Hypothalamus (tissue), 51 donors: ENCODE measurements at regions not wholly inside any gene's neighbourhood (a gene's known extent, or its start where the extent isn't known, plus 50 kb on each side); places are given as distances from the start of the nearest gene placed in this dataset.

Experiments used
- DNase-seq, 51 donors: peaks; one replicate each; lab custom pipeline; 2025; lab: John Stamatoyannopoulos, UW

DNA sequence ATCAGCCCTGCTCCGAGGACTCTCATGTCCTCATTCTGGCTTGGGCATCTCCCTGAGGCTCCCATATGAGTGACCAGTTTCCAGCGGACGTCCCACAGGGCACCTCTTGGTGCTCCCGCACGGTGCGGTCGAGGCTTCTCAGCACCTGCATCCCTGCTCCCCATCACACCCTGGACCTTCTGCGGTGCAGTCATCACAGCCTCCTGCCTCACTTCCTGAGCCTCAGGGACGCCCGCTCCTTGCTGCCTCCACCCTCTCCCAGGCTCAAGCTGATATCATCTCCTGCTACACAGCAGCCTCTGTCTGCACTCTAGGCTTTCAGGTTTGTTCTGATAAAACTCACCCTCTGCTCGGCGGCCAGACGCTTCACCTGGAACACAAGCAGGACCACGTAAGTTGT is 185.0 kb downstream of the TMEM18 start:
- no peak for DNase-seq

DNA sequence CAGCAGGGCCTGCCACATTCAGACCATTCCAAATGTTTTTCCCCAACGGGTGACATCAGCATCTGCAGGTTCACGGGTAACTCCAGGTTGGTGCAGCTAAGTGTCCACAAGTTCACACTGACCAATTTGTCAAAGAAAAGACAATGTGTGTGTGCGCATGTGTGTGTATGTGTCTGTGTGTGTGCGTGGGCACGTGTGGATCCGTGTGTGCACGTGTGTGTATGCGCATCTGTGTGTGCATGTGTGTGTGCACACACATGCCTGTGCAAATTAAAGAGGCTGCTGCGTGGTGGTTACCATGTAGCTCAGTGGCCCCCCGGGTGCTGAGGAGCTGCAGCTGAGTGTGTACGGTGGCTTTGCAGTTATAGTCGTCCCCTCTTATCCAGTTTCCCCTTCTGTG is 187.4 kb downstream of the TMEM18 start:
- DNase-seq, result no peak

DNA sequence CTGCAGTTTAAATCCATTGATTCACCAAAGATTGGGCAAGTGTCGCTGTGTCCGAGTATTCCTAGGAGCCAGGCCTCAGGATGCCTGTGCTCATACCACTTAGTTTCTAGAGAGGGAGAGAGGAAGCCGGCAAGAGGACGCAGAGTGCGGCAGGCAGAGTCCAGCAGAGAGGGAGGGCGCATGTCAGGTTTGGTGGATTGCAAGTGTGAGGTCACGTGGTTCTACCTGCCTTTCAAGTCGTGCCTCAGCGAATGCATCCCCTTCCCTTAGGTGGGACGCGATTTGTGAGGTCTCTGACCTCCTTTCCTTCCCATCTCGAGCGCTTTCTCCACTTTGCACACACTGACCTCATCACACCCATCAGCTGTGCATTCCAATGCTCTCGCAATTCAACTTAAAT is 188.1 kb downstream of the TMEM18 start:
- no peak for DNase-seq

DNA sequence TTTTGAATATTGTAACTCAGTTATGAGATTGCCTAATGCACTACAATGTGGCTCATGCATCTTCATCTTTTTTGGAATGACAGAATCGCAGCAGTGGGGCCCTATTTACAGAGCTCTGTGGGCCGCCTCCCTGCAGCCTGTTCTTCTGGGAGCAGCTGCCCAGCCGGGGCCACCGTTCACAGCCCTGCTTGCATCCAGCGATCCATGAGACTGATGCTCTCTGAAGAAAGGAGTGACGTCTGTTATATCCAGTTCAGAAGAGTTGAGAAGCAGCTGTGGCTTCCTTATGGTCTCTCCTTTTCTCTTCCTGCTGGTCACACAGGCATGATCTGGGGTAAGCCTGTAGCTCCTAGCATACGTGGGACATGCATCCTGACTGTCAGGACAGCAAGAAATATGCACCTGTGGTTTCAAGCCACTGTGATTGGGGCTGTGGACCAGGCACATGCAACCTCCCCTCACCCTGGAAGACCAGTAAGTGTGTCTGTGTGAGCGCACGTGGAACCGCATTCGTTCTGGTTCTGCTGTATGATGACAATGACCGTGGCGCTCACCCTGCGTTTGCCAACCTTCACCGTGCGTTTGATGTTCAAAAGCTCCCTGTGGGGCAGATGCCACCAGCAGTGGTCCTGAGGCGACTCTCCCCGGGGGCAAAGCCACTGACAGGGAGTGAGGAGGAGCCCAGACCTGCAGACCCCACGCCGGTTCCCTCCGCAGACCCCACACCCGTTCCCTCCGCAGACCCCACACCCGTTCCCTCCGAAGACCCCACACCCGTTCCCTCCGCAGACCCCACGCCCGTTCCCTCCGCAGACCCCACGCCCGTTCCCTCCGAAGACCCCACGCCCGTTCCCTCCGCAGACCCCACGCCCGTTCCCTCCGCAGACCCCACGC is 189.8 kb downstream of the TMEM18 start:
- no peak for DNase-seq

DNA sequence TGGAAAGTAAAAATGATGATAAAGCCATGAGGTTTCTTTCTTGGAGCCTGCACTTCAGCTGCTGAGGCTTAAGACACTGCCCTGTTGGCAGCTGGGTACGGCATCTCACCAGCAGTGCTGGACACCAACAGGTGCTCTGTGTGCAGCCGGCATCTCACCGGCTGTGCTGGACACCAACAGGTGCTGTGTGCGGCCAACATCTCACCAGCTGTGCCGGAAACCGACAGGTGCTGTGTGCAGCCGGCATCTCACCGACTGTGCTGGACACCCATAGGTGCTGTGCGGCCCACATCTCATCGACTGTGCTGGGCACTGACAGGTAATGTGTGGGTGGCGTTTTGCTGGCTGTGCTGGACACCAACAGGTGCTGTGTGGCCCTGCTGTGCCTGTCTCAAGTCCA is 190.8 kb downstream of the TMEM18 start:
- no peak for DNase-seq

DNA sequence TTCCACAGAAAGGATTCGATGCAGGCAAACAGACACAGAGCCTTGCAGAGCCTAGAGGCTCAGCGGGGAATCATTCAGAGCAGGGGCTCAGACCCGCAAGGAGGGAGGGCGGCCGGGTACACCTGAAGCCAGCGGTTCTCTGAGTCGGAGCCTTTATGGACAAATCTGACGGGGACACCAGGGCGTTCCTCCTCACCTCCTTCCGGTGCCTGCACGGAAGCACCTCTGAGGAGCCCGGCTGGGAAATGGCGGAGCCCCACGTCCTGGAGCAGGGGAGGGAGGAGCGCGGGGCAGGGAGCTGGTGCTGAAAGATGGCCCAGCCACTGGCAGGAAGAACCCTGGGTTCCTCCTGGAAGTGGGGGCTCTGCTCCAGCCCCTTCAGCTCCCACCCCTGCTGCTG is 193.5 kb upstream of the ALKAL2 start:
- DNase-seq, result no peak

DNA sequence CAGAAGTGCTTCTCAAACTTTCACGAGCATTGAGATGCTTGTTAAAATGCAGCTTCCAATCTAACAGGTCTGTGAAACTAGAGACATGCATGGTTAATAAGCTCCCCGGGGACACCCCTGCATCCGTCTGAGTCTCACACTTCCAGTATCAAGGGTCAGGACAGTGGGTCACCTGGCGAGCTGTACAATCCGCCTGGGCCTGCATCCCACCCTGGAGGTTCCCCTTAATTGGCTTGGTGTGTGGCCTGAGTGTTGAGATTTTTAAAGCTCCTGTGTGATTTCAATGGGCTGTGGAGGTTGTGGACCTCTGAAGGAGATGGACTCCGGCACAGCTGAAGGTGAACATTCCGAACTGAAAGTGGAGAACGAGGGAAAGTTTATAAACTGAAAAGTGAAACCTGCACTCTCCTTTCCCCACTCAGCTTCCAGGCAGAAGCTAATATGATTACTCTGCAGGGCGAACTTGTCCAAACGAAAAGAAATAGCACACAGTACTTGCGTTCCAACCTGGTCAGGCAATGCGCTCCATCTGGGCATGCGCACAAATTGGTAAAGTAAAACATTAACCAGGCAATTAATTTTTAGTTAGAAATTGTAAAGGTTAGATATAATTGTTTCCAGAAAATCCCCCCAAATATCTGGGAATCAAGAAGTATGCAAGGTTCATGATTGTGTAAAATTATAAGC is 191.7 kb upstream of the ALKAL2 start:
- no peak for DNase-seq

DNA sequence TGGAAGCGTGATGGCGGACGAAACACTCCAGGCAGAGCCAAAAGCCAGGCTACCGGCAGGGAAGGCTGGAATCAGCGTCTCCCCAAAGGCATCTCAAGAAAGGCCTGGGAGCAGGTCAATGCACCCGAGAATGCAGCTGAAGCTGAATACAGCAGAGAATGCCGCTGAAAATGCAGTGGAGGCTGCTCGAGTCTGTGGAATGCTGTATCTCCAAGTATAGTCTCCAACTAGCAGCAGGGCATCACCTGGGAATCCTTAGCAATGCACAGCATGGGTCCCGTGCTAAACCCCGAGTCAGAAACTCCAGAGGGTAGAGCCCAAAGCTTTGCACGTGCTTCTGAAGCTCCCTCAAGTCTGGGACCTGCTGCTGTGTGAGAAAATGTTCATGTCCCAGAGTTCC is 191.1 kb upstream of the ALKAL2 start:
- no peak for DNase-seq

DNA sequence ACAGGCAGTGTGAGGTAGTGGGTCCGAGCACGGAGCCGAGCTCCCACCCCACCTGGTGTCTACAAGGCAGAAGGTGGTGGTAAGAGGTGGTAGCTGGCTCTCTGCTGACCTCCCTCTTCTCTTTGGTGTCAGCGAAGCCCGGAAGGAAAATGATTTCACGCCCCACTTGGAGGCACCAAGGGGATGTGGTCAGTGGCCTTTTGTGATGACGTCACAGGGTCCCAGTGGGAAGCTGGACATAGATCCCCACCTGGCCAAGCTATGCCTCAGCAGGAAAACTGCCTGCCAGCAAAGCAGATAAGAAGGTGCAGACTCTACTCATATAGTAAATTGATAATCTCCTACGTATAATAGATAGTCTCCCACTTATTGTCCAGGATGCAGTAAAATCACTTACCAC is 183.7 kb upstream of the ALKAL2 start:
- DNase-seq, result no peak

DNA sequence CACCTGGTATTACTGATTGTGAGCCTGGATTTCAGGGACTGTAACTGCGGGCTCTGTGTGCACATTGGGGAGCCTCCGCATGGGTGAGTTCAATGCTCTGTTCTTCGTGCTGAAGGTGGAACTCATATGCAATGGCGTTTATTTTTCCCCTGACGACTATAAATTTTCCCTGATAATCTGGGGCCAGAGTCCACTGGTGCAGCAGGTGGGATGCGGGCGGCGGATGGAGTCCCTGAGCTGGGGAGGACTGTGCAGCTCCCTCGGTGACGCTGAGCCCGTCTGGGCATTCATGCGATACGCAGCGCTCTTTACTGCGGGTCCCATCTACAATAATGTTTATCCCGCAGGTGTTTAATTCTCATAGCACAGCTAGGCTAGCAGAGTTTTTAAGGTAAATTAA is 181.6 kb upstream of the ALKAL2 start:
- DNase-seq, result no peak

DNA sequence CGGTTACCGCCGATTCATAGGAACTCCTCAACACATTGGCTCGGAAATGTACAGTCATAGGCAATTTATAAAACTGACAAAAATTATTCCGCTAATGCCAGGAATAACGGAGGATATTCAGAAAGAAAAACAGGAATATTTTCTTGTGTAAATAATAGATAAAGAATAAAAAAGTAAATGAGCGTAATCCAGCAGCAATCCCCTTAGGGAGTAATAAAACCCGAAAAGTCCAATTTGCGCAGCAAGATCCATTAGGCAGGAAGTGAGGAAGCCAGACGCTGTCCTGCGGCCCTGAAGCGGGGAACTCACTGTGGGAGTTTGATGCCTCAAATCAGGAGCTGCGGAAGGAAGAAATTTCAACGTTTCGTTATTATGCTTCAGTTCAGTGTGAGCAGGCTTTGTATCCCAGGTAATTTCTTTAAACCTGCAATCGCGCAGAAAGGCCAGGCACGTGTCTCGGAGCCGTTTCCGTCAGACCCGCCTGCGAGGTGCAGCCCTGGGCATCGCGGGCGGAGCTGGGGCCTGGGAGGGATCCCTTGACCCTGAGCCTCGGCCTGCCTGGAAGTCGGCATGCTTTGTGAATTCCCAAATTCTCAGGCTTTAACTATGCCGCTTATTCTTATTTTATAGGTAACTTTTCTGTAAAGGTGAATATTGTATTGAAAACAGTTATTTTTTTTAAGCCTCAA is 180.9 kb upstream of the ALKAL2 start:
- no peak for DNase-seq

DNA sequence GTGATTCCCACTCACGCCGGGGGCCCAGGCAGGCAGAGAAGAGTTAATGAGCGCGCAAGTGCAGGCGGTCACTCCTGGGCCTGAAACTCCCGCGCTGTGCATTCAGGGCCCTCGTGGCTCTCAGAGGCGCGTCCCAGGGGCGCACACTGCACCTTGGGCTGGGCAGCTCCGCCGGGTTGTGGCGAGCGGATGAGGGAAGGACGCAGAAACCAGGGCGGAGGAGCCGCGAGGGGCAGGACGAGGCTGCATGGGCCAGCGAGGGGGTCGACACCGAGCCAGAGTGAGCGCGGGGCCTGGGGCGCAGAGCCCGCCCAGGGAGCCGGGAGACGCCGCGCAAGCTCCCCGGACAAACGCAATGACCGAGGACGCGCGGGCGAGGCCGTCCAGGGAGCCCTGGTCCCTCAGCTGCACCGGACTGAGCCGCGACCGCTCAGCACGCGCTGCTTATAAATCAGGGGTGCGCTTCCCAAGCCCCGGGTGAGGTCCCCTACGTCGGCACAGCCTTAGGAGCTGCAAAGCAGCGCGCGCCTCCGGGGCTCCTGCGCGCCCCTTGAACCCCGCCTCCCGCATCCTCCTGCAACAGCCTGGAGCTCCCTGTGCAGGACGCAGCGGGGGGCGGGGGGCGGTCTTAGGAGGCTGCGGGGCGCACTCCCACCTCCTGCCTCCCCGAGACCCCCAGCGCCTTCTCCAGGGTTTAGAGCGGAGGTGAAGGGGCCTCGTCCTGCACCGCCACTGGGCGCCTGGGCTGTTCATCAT is 180.2 kb upstream of the ALKAL2 start:
- DNase-seq, result no peak

DNA sequence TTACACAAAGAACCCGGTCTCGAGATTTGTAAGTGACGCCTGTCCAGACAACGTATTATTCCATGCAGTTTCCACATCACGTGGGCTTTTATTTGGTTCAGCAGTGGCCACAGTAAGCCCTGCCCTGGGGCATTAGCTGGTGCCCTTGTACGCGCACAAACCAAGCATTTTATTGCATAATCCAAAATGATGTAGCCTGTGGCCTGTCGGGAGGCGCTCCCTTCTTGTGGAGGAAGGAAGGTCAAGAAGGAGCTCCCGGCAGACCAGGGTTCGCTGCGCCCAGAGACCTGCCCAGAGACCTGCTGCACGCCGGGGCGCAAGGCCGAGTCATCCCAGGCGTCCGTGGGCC is 179.6 kb upstream of the ALKAL2 start:
- DNase-seq, result no peak

DNA sequence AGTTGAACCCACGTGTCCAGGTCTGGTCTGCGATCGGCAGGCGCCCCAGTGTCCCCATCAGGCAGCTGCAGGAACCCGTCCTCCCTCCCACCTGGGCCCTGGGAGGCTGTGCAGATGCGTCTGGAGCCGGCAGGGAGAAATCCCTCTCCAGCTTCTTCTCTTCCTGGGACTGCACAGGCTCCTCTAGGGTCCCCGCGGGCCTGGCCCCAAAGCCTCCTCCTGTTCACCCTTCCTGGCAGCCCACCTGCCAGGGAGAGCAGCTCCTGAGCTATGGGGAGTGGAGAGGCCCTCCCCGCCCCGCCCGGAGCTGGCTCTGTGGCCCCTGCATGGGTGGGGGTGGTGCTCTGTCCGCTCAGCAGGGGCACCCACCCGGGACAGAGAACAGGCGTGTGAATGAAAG is 179.2 kb upstream of the ALKAL2 start:
- no peak for DNase-seq

DNA sequence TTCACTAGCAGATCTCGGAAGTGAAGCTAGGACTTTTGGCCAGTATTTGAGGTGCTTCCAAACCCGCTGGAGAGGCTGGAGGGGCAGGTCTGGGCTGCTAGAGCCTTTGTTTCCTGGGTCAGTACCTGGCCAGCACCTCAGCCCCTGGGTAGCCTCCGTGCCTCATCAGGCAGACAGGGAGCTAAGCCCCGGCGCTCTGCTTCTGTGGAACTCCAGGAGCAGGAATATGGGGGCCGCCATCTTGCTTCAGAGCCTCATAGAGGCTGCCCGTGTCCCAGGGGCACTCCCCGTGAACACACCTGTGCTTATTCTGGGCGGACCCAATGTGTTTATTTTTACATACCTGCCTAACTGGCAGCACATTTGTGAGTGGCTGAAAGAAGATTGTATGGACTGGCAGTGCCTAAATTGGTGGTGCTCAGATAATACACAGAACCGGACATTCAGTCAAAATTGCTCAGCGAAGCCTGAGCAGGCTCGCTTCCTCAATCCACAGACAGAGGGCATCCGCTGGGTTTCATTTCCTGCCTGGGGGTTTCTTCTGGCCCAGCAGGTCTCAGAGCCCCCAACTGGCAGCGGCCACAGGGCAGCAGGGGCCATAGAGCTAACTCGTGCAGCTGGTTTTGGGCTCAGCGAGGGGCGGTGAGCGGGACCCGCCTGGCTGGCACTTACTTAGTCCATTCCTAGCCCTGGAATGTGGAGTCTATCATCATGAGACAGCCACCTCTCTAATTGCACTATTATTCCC is 176.8 kb upstream of the ALKAL2 start:
- no peak for DNase-seq

DNA sequence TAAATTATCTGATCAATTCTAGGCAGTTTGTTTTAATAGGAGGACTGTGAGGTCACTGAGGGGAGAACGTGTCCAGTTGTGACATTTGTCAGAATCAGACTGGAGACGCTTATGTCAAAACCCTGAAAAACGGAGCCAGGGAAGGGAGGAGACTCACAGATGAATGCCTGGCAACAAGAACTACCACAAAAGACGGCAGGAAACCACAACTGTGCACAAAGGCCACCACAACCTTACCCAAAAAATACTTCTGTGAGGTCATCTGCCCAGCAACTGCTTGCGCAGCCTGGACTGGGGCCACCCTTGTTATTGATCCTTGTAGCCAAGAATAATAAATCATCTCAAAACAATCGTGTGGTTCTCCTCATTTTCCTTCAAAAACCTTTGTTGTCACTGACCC is 173.0 kb upstream of the ALKAL2 start:
- no peak for DNase-seq

DNA sequence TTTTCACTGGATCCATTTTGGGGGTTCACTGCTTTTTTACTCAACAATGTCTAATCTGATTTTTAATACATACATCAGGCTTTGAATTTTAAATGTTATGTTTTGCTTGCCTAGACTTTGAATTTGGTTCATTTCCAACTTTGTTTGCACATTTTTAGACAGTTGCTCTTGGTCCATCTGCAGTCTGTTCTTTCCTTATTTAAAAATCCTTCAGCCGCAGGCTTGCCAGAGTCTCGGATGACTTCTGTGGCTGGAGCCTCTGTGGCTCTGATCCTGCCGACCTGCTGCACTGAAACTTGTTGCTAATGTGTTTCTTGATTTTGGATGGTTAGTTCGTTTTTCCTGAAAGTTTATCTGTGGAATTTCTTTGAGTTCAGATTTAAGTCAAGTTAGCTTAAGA is 172.0 kb upstream of the ALKAL2 start:
- no peak for DNase-seq

DNA sequence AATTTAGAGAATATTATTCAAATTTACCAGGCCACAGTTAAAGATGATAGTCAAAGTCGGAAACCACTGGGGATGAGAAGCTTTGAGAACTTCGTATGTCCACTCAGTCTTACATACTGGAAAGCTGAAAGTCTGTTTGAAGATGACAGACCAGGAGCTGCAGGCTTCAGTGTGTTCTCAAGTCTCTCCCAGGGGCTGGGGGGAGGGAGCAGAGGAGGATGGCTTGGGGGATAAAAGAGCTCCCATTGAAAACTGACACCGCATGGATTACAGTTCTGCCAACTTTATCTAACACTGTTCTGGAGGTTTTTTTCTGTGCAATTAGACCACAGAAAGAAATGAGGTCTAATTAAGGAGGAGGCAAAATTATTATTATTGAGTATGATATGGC is 170.5 kb upstream of the ALKAL2 start:
- no peak for DNase-seq

DNA sequence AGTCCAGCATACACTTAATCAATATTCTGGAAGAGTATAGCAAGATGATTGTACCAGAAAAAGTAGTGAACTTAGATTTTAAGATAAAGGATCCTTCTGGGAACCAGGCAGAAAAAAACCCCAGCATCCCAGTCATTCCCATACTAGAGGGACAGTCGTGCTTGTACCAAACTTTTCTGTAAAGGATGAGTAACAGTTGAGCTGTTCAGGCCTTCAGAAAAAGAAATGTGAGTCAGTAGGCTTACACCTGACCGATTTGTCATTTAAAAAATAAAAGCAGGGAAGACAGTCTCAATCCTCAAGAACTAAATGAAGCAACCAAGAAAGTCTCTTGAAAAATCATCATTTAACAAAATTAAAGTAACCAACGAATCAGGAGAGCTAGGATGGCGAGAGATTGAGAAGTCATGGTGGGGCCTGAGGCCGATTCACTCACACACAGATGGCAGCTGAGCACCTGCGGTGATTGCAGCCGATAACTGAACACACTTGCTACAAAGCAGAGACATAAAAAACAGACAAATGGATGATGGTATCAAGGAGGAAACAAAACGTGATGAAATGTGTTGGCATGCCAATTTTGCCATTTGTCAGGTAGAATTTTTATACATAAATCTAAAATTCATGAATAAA is 170.0 kb upstream of the ALKAL2 start:
- DNase-seq, result no peak

DNA sequence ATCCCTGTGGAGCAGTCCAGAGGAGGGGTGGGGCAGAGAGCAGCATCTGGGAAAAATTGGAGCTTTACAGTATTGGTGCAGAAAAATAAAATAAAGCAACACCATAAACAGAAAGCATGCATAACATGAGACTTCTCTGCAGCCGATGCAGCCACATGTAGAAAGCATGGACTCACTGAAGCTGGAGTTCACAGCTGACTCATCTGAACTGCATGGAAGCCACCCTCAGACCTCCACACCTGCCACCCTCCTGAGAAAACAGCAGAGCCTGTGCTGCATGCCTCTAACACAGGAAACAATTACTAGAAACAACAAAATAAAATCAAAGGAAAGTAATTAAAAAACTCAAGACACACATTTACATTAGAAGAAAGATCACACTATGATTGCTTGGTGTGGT is 169.4 kb upstream of the ALKAL2 start:
- DNase-seq, result no peak
